Hindlimb muscle (tissue), 1 donor: ENCODE measurements at regions not wholly inside any gene's neighbourhood (a gene's known extent, or its start where the extent isn't known, plus 50 kb on each side); places are given as distances from the start of the nearest gene placed in this dataset.
"Not testable (repeated sequence)": the region's sequence is repeated elsewhere in the genome, so short reads cannot be mapped to it uniquely, and the experiment has no call there.

Source experiments
- DNase-seq: peaks from one replicate; pipeline ENCODE4 v3.0.0-alpha.2; 2013

GRCh38 chr6:26720663-26721218, 61.2 kb upstream of the ZNF322 start:
- DNase-seq, result not testable (repeated sequence)

- DNase-seq, result not testable (repeated sequence)
These were observed 70.6 kb upstream of the ZNF322 start for GRCh38 chr6:26730019-26730766.

- DNase-seq, result not testable (repeated sequence)
These were observed 75.4 kb upstream of the ZNF322 start for GRCh38 chr6:26734776-26735472.

GRCh38 chr6:26739811-26740210, 80.3 kb upstream of the ZNF322 start:
- no peak for DNase-seq

- no peak for DNase-seq
These were observed 83.7 kb upstream of the ZNF322 start for GRCh38 chr6:26743157-26743821.

GRCh38 chr6:26743941-26744699, 84.6 kb upstream of the ZNF322 start:
- no peak for DNase-seq

- not testable (repeated sequence) for DNase-seq
These were observed 85.3 kb upstream of the ZNF322 start for GRCh38 chr6:26744837-26745282.

- not testable (repeated sequence) for DNase-seq
These were observed 86.4 kb upstream of the ZNF322 start for GRCh38 chr6:26745964-26746363.

- not testable (repeated sequence) for DNase-seq
These were observed 89.7 kb upstream of the ZNF322 start for GRCh38 chr6:26749126-26749758.

- not testable (repeated sequence) for DNase-seq
These were observed 90.2 kb upstream of the ZNF322 start for GRCh38 chr6:26749759-26750126.

- no peak for DNase-seq
These were observed 94.7 kb upstream of the ZNF322 start for GRCh38 chr6:26754212-26754611.

GRCh38 chr6:26754801-26755200, 95.3 kb upstream of the ZNF322 start:
- DNase-seq, result not testable (repeated sequence)

- DNase-seq, result not testable (repeated sequence)
These were observed 96.7 kb upstream of the ZNF322 start for GRCh38 chr6:26756067-26756805.

- DNase-seq, result not testable (repeated sequence)
These were observed 106.8 kb upstream of the ZNF322 start for GRCh38 chr6:26766203-26766902.

- not testable (repeated sequence) for DNase-seq
These were observed 111.6 kb upstream of the ZNF322 start for GRCh38 chr6:26770941-26771666.

- not testable (repeated sequence) for DNase-seq
These were observed 113.9 kb upstream of the ZNF322 start for GRCh38 chr6:26773414-26773813.

- DNase-seq, result not testable (repeated sequence)
These were observed 121.0 kb upstream of the ZNF322 start for GRCh38 chr6:26780563-26780962.

GRCh38 chr6:26795474-26796307, 136.1 kb upstream of the ZNF322 start:
- DNase-seq, result not testable (repeated sequence)
